Endothelial cell (in vitro differentiated cells): ENCODE measurements at regions not wholly inside any gene's neighbourhood (a gene's known extent, or its start where the extent isn't known, plus 50 kb on each side); places are given as distances from the start of the nearest gene placed in this dataset.

ENCODE experiments used
- DNase-seq: peaks from one replicate; pipeline ENCODE4 v3.0.0; 2021; ENCODE audit warnings: low spot score
- H3K27ac Mint-ChIP-seq: one replicate; pipeline ENCODE4 v1.8.0; 2021; ENCODE audit warnings: mixed read lengths, inconsistent platforms; ENCODE audit not compliant: unreplicated experiment
- H3K27me3 Mint-ChIP-seq: one replicate; pipeline ENCODE4 v1.8.0; 2021; ENCODE audit warnings: mild to moderate bottlenecking, moderate library complexity, mixed read lengths, inconsistent platforms; ENCODE audit not compliant: unreplicated experiment
- H3K36me3 Mint-ChIP-seq: one replicate; pipeline ENCODE4 v1.8.0; 2021; ENCODE audit warnings: mild to moderate bottlenecking, low read depth, mixed read lengths, inconsistent platforms; ENCODE audit not compliant: unreplicated experiment
- H3K4me1 Mint-ChIP-seq: one replicate; pipeline ENCODE4 v1.8.0; 2021; ENCODE audit warnings: mild to moderate bottlenecking, mixed read lengths, inconsistent platforms; ENCODE audit not compliant: unreplicated experiment
- H3K4me3 Mint-ChIP-seq: one replicate; pipeline ENCODE4 v1.8.0; 2021; ENCODE audit warnings: mild to moderate bottlenecking, mixed read lengths, inconsistent platforms; ENCODE audit not compliant: unreplicated experiment
- H3K9me3 Mint-ChIP-seq: one replicate; pipeline ENCODE4 v1.8.0; 2021; ENCODE audit warnings: mixed read lengths, inconsistent platforms; ENCODE audit not compliant: unreplicated experiment
- CTCF ChIP-seq: fragments of 200-600 bp; sonication (generic); IDR thresholded peaks from one replicate; pipeline ENCODE4 v1.5.0; 2021; ENCODE audit warnings: antibody characterized with exemption; ENCODE audit not compliant: unreplicated experiment

GRCh38 chr6:141501616-141502015, 631.1 kb upstream of the GJE1 start:
- TF ChIP-seq CTCF = no peak
- no peaks in the 10 kb centered on the region for H3K27me3 Mint-ChIP-seq
- peaks cover 16% of the 10 kb centered on the region for H3K36me3 Mint-ChIP-seq
- no peak overlapping the region for H3K27ac Mint-ChIP-seq
- H3K9me3 Mint-ChIP-seq = peaks cover 18% of the 10 kb centered on the region
- H3K4me1 Mint-ChIP-seq = no peaks in the 10 kb centered on the region
- DNase-seq = no peak
- H3K4me3 Mint-ChIP-seq = no peak overlapping the region

DNA sequence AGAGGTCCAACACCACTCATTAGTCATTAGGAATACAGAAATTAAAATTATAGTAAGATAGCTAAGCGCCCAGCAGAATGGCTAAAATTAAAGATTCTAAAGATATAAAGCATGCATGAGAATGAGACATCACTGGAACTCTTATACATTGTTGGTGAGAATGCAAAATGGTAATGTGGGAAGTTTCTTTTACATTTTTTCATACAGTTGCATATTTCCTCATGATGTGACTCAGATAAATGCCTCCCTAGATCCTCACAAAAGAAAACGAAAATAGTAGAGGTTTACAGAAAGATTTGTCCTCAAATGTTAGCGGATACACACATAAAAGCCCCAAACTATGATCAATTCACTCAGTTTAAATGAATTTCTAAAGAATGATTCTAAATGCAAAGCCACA, 633.7 kb upstream of the GJE1 start:
- Mint-ChIP-seq H3K27ac (no peak overlapping the region), H3K9me3 (no peaks in the 10 kb centered on the region), H3K4me3 (no peak overlapping the region), H3K27me3 (no peaks in the 10 kb centered on the region), H3K4me1 (no peaks in the 10 kb centered on the region), H3K36me3 (peaks cover under 1% of the 10 kb centered on the region)
- no peak for DNase-seq
- no peak for TF ChIP-seq CTCF

- Mint-ChIP-seq H3K36me3 (no peaks in the 10 kb centered on the region), H3K27ac (no peak overlapping the region), H3K4me1 (peaks cover 7% of the 10 kb centered on the region), H3K27me3 (no peaks in the 10 kb centered on the region), H3K4me3 (no peak overlapping the region), H3K9me3 (no peaks in the 10 kb centered on the region)
- TF ChIP-seq CTCF = no peak
- DNase-seq = no peak
Measured at GRCh38 chr6:141492521-141493284, 640.0 kb upstream of the GJE1 start.

DNA sequence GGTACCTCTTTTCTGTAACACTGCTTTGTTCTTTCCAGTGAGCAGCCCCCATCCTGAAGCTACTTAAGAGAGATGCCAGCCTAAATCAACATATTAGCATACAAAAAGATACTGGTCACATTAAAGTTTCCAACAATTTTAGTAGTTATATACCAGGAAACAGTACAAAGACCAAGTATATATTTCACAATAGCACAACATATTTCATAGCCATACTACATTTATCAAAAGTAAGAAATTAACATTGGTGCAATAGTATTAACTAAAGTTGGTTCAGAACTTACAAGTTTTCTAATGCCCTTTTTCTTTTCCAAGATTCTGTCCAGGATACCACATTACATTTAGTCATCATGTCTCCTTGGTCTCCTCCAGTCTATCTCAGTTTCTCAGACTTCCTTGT, 641.0 kb upstream of the GJE1 start:
- Mint-ChIP-seq H3K9me3 (no peaks in the 10 kb centered on the region), H3K4me1 (peaks cover 7% of the 10 kb centered on the region), H3K27me3 (no peaks in the 10 kb centered on the region), H3K27ac (no peak overlapping the region), H3K36me3 (no peaks in the 10 kb centered on the region), H3K4me3 (no peak overlapping the region)
- TF ChIP-seq CTCF = no peak
- DNase-seq = no peak

GRCh38 chr6:141490982-141491381, 641.7 kb upstream of the GJE1 start:
- H3K9me3 Mint-ChIP-seq = no peaks in the 10 kb centered on the region
- H3K4me1 Mint-ChIP-seq = peaks cover 7% of the 10 kb centered on the region
- H3K27ac Mint-ChIP-seq = no peak overlapping the region
- no peak overlapping the region for H3K4me3 Mint-ChIP-seq
- no peak for DNase-seq
- no peaks in the 10 kb centered on the region for H3K36me3 Mint-ChIP-seq
- no peak for TF ChIP-seq CTCF
- H3K27me3 Mint-ChIP-seq = no peaks in the 10 kb centered on the region
